Activated CD4-positive, alpha-beta T cell treated with anti-CD3 and anti-CD28 coated beads, Interleukin-2, amount 50 U/mL, for 24 hours (primary cell): ENCODE measurements at regions not wholly inside any gene's neighbourhood (a gene's known extent, or its start where the extent isn't known, plus 50 kb on each side); places are given as distances from the start of the nearest gene placed in this dataset.

ENCODE experiments used
- DNase-seq, 2 donors: peaks; one replicate each; pipeline ENCODE4 v3.0.0-alpha.2; 2020; ENCODE audit warnings: low read depth in 1 of 2, low spot score in 1 of 2

DNA sequence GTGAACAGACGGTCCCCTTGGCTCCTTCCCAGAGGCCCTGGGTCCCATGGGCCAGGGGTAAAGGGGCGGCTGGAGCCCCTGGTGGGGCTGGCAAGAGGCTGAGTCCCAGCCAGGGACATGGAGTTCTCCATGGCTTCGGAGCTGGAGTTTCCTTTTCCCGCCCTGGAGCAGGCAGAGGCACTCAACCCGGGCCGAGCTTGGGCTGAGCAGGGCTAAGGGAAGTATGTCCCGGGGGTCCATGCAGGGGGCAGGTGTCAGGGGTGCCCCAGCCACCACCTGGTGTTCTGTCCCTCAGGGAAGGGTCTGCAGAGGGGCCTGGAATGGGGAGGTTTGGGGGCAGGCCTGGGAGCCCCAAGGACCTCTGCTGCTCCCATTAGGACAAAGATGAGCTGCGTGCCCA, 54.0 kb upstream of the TPM4 start:
- DNase-seq = no peak

DNA sequence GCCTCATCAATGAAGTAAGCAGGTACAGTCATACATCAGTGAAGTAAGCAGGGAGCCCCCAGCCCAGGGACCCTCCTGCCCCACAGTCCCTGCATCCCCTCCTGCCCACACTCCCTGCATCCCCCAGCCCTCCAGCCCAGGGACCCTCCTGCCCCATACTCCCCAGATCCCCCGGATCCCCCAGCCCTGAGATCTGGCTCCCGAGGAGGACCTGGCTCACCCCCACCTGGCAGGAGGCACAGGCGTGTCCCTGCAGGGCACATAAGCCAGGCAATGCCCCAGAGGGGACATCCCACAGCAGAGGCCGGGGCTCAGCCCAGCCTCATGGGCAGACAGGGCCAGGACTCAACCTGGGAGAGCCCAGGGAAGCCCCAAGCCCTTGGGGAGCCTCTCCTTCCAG, 53.6 kb upstream of the TPM4 start:
- no peak for DNase-seq

DNA sequence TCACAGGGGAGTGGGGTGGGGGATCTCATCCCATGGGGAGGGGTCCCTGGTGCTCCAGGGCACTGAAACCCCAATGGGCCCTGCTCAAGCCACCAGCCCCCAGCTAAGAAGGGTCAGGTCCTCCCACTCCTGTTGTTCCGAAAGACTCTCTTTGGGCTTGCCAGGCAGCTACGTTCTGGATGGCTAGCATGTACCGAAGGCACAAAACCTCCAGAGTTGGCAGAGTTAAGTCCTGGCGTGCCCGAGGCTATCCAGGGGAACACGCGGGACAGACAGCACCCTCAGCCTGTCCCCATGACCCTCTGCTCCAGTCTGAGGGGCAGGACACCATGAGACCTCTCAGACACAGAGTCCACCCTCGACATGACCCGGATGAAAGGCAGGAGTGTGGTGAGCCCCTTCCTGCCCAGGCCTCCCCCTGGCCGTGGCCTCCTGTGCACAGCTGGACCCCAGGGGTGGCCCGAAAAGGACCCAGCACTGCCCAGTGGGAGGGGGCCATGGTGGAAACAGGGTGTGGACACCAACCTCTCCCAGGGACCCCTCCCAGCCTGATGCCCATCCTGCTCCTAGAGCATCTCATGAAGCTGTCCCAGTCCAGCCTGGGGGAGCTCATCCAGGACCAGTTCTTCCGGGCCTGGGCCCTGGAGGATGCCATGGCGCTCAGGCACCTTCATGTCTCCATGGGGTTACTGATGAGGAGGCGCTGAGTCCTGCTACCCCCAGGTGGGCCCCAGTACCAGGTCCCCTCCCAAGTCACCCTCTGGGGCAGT, 53.0 kb upstream of the TPM4 start:
- DNase-seq = no peak

- no peak for DNase-seq
Measured at GRCh38 chr19:16024266-16025107, 51.8 kb upstream of the TPM4 start.

DNA sequence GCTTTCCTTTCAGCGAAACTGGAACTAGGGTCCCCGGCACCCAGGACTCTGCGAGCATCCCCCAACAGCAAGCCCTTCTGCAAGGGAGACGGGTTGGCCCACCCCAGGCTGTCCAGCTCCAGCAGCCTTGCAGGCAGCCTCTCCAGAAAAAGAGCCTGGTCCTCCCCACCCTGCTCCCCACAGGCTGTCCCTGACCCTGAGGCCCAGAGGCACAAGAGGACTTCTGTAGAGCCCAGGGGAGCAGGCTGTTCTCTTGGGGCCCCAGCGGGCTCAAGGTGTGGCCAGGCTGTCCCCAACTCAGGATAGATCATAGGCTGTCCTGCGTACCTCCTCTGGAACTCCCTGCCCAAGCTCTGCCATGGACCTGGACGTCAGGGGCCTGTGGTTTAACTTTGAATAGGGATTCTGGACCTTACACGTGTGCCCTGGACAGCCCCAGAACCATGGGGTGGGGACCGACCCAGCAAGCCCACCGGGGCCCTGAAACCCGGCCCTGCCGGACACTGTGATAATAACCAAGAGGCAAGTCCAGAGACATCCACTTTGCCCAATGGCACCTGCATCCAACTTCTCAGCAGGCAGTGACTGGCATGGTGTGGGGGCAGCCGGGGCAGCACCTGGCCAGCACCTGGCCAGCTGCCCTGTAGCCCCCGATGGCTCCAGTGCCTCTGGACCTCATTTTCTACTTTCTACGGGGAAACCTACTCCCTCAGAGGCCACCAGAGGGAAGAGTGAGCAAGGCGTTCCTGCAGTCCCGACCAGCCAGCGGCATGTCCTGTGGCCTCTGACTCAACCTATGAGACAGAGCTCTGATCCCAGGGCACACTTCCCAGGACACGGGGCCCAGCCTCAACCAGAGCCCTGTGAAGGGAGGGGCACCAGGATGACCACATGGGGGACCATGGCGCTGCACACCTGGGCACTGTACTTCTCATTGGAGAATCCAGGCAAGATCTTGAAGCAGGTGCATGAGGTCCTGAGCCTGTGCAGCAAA, 50.9 kb upstream of the TPM4 start:
- no peak for DNase-seq

DNA sequence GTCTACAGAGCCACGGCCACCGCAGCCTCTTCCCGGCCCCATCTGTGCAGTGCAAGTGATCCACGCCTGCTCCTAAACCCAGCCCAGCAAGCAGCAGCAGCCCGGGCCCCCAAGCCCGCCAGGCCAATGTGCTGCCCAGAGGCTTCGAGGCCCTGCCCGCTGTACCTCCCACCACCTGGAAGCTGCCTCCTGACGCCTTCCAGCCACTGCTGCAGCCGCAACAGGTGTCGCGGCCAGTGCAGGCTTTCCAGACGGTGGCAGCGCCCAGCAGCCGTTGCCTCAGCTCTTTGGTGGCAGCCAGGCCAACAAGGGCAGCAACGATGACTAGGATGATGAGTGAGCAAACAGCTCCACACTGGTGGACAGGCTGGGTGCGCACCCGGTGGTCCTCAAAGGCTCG, 50.2 kb upstream of the TPM4 start:
- DNase-seq = no peak
